ENCODE measurements at regions not wholly inside any gene's neighbourhood (a gene's known extent, or its start where the extent isn't known, plus 50 kb on each side); places are given as distances from the start of the nearest gene placed in this dataset.

GRCh38 chrX:8868906-8869305, 67.7 kb upstream of the FAM9A start:
- no peak for DNase-seq

- no peak for DNase-seq
Observed at GRCh38 chrX:8868070-8868773, 67.0 kb upstream of the FAM9A start.

DNA sequence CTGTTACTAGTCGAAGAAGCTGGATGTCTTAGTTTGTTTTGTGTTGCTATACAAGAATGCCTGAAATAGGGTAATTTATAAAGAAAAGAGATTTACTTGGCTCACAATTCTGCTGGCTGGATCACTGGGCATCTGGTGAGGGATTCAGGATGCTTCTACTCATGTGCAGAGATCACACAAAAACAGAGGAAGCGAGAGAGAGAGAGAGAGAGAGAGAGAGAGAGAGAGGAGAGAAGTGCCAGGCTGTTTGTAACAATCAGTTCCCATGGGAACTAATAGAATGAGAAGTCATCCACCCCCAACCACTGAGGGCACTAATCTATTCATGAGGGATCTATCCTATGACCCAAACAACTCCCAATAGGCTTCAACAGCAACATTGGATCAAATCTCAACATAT, 66.2 kb upstream of the FAM9A start:
- DNase-seq: no peak

DNA sequence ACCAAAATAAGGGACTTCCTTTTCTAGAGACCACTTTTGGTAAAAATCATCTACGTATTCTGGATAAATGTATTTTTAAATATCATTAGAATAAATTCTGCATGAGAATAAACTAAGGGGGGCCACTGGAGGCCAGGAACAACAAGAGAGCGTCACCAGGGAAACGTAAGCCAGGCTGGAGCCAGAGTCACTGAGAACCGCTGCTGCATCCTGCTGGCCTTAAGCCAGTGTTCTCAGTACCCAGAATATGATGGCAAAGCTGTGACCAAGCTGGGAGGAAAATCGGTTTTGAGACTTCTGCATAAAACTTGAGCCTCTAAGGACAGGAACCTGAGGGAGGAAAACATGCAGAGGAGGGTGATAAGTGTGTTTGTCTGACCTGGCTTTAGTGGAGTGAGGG, 63.0 kb upstream of the FAM9A start:
- DNase-seq: no peak

- no peak for DNase-seq
Observed at GRCh38 chrX:8861908-8862307, 60.7 kb upstream of the FAM9A start.

GRCh38 chrX:8851231-8851886, 50.2 kb upstream of the FAM9A start:
- DNase-seq: no peak

Measured in inflammatory macrophage (primary cell).